Neural progenitor cell (in vitro differentiated cells): ENCODE measurements at regions not wholly inside any gene's neighbourhood (a gene's known extent, or its start where the extent isn't known, plus 50 kb on each side); places are given as distances from the start of the nearest gene placed in this dataset.

Experiments used
- CTCF ChIP-seq: fragments of 200-600 bp; sonication (generic); IDR thresholded peaks from 2 replicates; pipeline ENCODE4 v1.5.1; 2017; ENCODE audit warnings: antibody characterized with exemption, mild to moderate bottlenecking
- EZH2 ChIP-seq: fragments of 200-600 bp; sonication (generic); IDR thresholded peaks from 2 replicates; pipeline ENCODE4 v1.6.1; 2017; ENCODE audit warnings: antibody characterized with exemption, mild to moderate bottlenecking, moderate library complexity

GRCh38 chr12:105831372-105831771 is 307.4 kb downstream of the NUAK1 start:
- TF ChIP-seq EZH2 (no peak), CTCF (peak; percentile 45)
